ENCODE measurements at regions not wholly inside any gene's neighbourhood (a gene's known extent, or its start where the extent isn't known, plus 50 kb on each side); places are given as distances from the start of the nearest gene placed in this dataset.

DNA sequence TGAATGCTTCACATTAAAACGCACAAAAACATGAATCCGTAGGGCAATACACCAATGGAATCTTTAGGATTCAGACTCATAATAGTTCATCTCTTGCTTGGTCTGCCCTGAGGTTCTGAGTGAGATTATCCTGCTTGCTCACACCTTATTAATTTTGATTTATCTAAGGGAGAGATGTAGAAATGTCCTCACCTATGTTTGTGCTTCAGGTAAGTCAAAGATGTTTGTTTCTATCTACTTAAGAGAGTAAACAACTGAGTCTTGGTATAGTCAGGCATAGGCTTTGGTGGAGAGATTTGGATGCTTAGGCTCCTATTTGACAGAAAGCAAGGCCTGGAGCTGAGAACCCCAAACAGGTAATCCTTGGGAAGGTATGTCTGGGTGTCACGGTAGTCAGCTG is 231.0 kb upstream of the TNP1 start:
- no peak overlapping the region for H3K4me2 ChIP-seq (replicated peaks; ENCODE audit: low read depth, low read length, poor library complexity, severe bottlenecking)
- ATAC-seq (ENCODE audit: low read depth) = no peak
- H3K4me3 Mint-ChIP-seq = peak overlapping the region; percentile 16
- H4K20me1 ChIP-seq (ENCODE audit: control insufficient read depth, insufficient read depth, low read length, poor library complexity, severe bottlenecking) = no peaks in the 10 kb centered on the region
- H3K9me3 ChIP-seq (ENCODE audit: control extremely low read depth in 1 of 3, control insufficient read depth in 2 of 3, insufficient read depth in 1 of 3, low read length in 2 of 3) = no peaks in the 10 kb centered on the region
- CTCF ChIA-PET = no interaction called here
- no peak for TF ChIP-seq CTCF (IDR thresholded peaks at IDR 0.05)
- TF ChIP-seq EZH2 (IDR thresholded peaks at IDR 0.05; ENCODE audit: borderline replicate concordance, insufficient read depth, low read depth, low read length, poor library complexity, severe bottlenecking) = no peak
- no peaks in the 10 kb centered on the region for H3K79me2 ChIP-seq (ENCODE audit: control insufficient read depth, insufficient read depth, low read length)
- H3K9me3 Mint-ChIP-seq (ENCODE audit: insufficient read depth) = no peaks in the 10 kb centered on the region
- peaks cover 4% of the 10 kb centered on the region for H3K27me3 Mint-ChIP-seq
- H3K27me3 ChIP-seq (replicated peaks in 1 of 4; ENCODE audit: control extremely low read depth in 1 of 4, control insufficient read depth in 3 of 4, insufficient read depth in 4 of 4, low read length in 3 of 4) = no peaks in the 10 kb centered on the region
- no peaks in the 10 kb centered on the region for H3K36me3 ChIP-seq (replicated peaks in 1 of 2; ENCODE audit: control extremely low read depth in 1 of 2, control insufficient read depth in 1 of 2, extremely low read depth in 1 of 2, insufficient read depth in 2 of 2, low read length in 1 of 2)
- no peak overlapping the region for H3K27ac Mint-ChIP-seq
- POLR2A ChIA-PET = no interaction called here
- 100% methylated on average over 3 of the region's 3 CpGs for WGBS (ENCODE audit: insufficient coverage)
- peaks cover 16% of the 10 kb centered on the region for H3K4me1 Mint-ChIP-seq
- no peak for DNase-seq
- peaks cover 6 to 10% of the 10 kb centered on the region in 2 donors for H3K4me1 ChIP-seq (ENCODE audit: control insufficient read depth in 2 of 2, insufficient read depth in 2 of 2, low read length in 2 of 2)
- H3K27ac ChIP-seq (ENCODE audit: low read length in 2 of 2) = no peak overlapping the region
- intact Hi-C loops (cut with micrococcal nuclease) = no loop called here
- no peak overlapping the region for H3K4me3 ChIP-seq (ENCODE audit: control extremely low read depth in 1 of 5, extremely low read depth in 1 of 5, insufficient read depth in 1 of 5, low read depth in 2 of 5, low read length in 4 of 5)
- no peak overlapping the region for H2AFZ ChIP-seq (ENCODE audit: insufficient read depth, low read depth, low read length, poor library complexity, severe bottlenecking)
- H3K9ac ChIP-seq (ENCODE audit: low read length) = no peak overlapping the region

GRCh38 chr2:217090024-217090473 is 230.2 kb upstream of the TNP1 start:
- Histone ChIP-seq H3K9me3 (ENCODE audit: control extremely low read depth in 1 of 3, control insufficient read depth in 2 of 3, insufficient read depth in 1 of 3, low read length in 2 of 3) (no peaks in the 10 kb centered on the region), H3K27me3 (replicated peaks in 1 of 4; ENCODE audit: control extremely low read depth in 1 of 4, control insufficient read depth in 3 of 4, insufficient read depth in 4 of 4, low read length in 3 of 4) (no peaks in the 10 kb centered on the region), H4K20me1 (ENCODE audit: control insufficient read depth, insufficient read depth, low read length, poor library complexity, severe bottlenecking) (no peaks in the 10 kb centered on the region), H3K4me2 (replicated peaks; ENCODE audit: low read depth, low read length, poor library complexity, severe bottlenecking) (peak overlapping the region; percentile 53), H3K4me3 (ENCODE audit: control extremely low read depth in 1 of 5, extremely low read depth in 1 of 5, insufficient read depth in 1 of 5, low read depth in 2 of 5, low read length in 4 of 5) (peak overlapping the region in 3 of 5 experiments; percentile 1 to 27 (median 5)), H3K36me3 (replicated peaks in 1 of 2; ENCODE audit: control extremely low read depth in 1 of 2, control insufficient read depth in 1 of 2, extremely low read depth in 1 of 2, insufficient read depth in 2 of 2, low read length in 1 of 2) (no peaks in the 10 kb centered on the region), H3K79me2 (ENCODE audit: control insufficient read depth, insufficient read depth, low read length) (no peaks in the 10 kb centered on the region), H3K4me1 (ENCODE audit: control insufficient read depth in 2 of 2, insufficient read depth in 2 of 2, low read length in 2 of 2) (peaks cover 6 to 10% of the 10 kb centered on the region in 2 donors), H3K9ac (ENCODE audit: low read length) (peak overlapping the region; percentile 33), H3K27ac (ENCODE audit: low read length in 2 of 2) (no peak overlapping the region), H2AFZ (ENCODE audit: insufficient read depth, low read depth, low read length, poor library complexity, severe bottlenecking) (peak overlapping the region; percentile 25)
- CTCF ChIA-PET = no interaction called here
- Mint-ChIP-seq H3K9me3 (ENCODE audit: insufficient read depth) (no peaks in the 10 kb centered on the region), H3K4me1 (peaks cover 16% of the 10 kb centered on the region), H3K4me3 (peak overlapping the region; percentile 61), H3K27ac (no peak overlapping the region), H3K27me3 (peaks cover 4% of the 10 kb centered on the region)
- ATAC-seq (ENCODE audit: low read depth) = peak; percentile 70
- peak; percentile 16 for DNase-seq
- intact Hi-C loops (cut with micrococcal nuclease) = no loop called here
- TF ChIP-seq CTCF (IDR thresholded peaks at IDR 0.05) (no peak), EZH2 (IDR thresholded peaks at IDR 0.05; ENCODE audit: borderline replicate concordance, insufficient read depth, low read depth, low read length, poor library complexity, severe bottlenecking) (no peak)
- POLR2A ChIA-PET = no interaction called here
- 0% methylated on average over 2 of the region's 5 CpGs for WGBS (ENCODE audit: insufficient coverage)
